ENCODE measurements at regions not wholly inside any gene's neighbourhood (a gene's known extent, or its start where the extent isn't known, plus 50 kb on each side); places are given as distances from the start of the nearest gene placed in this dataset.

GRCh38 chrX:5425119-5425518 is 803.5 kb downstream of the NLGN4X start:
- Histone ChIP-seq H3K9me1 (ENCODE audit: insufficient read depth, low read length) (no peaks in the 10 kb centered on the region), H3K27ac (ENCODE audit: insufficient read depth, low read length) (no peak overlapping the region), H3K23ac (ENCODE audit: low read depth, low read length) (no peak overlapping the region), H4K20me1 (ENCODE audit: insufficient read depth, low read length) (no peaks in the 10 kb centered on the region), H3K4me2 (ENCODE audit: low read depth, low read length) (no peak overlapping the region), H4K8ac (ENCODE audit: low read depth in 2 of 2, low read length in 2 of 2) (no peak overlapping the region), H3K18ac (ENCODE audit: low read depth, low read length) (no peak overlapping the region), H4K91ac (ENCODE audit: insufficient read depth, low read depth, low read length) (no peak overlapping the region), H3K79me1 (ENCODE audit: low read depth in 1 of 2, low read length in 2 of 2) (no peaks in the 10 kb centered on the region), H3K9me3 (ENCODE audit: control insufficient read depth, insufficient read depth, low read length) (no peaks in the 10 kb centered on the region; the same call in none of the 2 replicates), H2AK9ac (replicated peaks; ENCODE audit: low read depth, low read length, poor library complexity) (no peak overlapping the region), H2BK5ac (ENCODE audit: low read depth, low read length, poor library complexity, severe bottlenecking) (no peak overlapping the region), H3K4me1 (ENCODE audit: control insufficient read depth, insufficient read depth, low read length) (no peaks in the 10 kb centered on the region), H3K56ac (ENCODE audit: extremely low read depth, insufficient read depth, low read length) (no peak overlapping the region), H3K14ac (replicated peaks; ENCODE audit: low read depth, low read length) (no peak overlapping the region), H3K9ac (ENCODE audit: low read depth, low read length) (no peak overlapping the region), H2AFZ (replicated peaks; ENCODE audit: low read length, poor library complexity) (no peak overlapping the region), H3K4me3 (ENCODE audit: insufficient read depth, low read depth, low read length) (no peak overlapping the region), H3K27me3 (ENCODE audit: control insufficient read depth, insufficient read depth, low read length) (no peaks in the 10 kb centered on the region), H2BK20ac (ENCODE audit: low read depth, low read length) (no peak overlapping the region), H4K5ac (ENCODE audit: low read depth, low read length) (no peak overlapping the region), H2BK120ac (ENCODE audit: low read depth, low read length) (no peak overlapping the region), H2AK5ac (ENCODE audit: low read depth, low read length) (no peak overlapping the region), H3K4ac (ENCODE audit: low read depth, low read length) (no peak overlapping the region), H2BK15ac (ENCODE audit: low read depth, low read length) (no peak overlapping the region), H3K36me3 (ENCODE audit: control insufficient read depth, insufficient read depth, low read length) (no peaks in the 10 kb centered on the region)
- intact Hi-C loops (cut with micrococcal nuclease), result no loop called here
- no TSS peak for BruUV-seq (replicated peaks)
- TF ChIP-seq USF2 (IDR thresholded peaks at IDR 0.05; ENCODE audit: low read depth, low read length) (no peak), SMC3 (IDR thresholded peaks at IDR 0.05; ENCODE audit: low read depth, low read length) (no peak), BHLHE40 (IDR thresholded peaks at IDR 0.05; ENCODE audit: low read depth, low read length) (no peak), RCOR1 (IDR thresholded peaks at IDR 0.05; ENCODE audit: insufficient replicate concordance, low read length) (no peak)
- DNase-seq, result no peak
- POLR2A ChIA-PET (ENCODE audit: unreplicated experiment), result no interaction called here
- in situ Hi-C loops (cut with MboI; ENCODE audit: low sequenced_read_pairs), result no loop called here
- ATAC-seq (ENCODE audit: low read depth), result no peak
- dilution Hi-C loops (cut with HindIII; ENCODE audit: low sequenced_read_pairs, unreplicated experiment), result no loop called here
- CTCF ChIA-PET, result no interaction called here

Data from IMR-90 (cell line).